ENCODE measurements at regions not wholly inside any gene's neighbourhood (a gene's known extent, or its start where the extent isn't known, plus 50 kb on each side); places are given as distances from the start of the nearest gene placed in this dataset.

DNA sequence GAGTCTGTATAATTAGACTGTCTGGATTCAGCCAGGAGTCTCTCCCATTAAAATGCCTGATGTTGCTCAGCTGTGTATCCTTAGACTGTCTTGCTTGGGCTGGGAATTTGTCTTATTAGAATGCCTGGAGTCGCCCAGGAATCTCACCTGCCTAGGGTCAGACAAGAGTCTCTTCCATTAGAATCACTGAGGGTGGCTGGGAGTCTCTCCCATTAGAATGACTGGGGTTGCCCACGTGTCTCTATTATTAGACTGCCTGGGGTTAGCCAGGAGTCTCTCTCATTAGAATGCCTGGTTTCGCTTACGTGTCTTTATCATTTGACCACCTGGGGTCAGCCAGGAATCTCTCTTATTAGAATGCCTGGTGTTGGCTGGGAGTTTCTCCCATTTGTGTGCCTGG is 1450.0 kb downstream of the UQCRFS1 start:
- H3K4me3 Mint-ChIP-seq, result no peak overlapping the region
- peaks cover 24% of the 10 kb centered on the region for H3K9me3 Mint-ChIP-seq
- H3K27me3 Mint-ChIP-seq, result no peaks in the 10 kb centered on the region
- no peak for ATAC-seq (ENCODE audit: low read depth)
- ChIA-PET POLR2A (no interaction called here), CTCF (no interaction called here)
- H3K27ac Mint-ChIP-seq, result no peak overlapping the region
- no peak for DNase-seq
- TF ChIP-seq, protein P1, sequence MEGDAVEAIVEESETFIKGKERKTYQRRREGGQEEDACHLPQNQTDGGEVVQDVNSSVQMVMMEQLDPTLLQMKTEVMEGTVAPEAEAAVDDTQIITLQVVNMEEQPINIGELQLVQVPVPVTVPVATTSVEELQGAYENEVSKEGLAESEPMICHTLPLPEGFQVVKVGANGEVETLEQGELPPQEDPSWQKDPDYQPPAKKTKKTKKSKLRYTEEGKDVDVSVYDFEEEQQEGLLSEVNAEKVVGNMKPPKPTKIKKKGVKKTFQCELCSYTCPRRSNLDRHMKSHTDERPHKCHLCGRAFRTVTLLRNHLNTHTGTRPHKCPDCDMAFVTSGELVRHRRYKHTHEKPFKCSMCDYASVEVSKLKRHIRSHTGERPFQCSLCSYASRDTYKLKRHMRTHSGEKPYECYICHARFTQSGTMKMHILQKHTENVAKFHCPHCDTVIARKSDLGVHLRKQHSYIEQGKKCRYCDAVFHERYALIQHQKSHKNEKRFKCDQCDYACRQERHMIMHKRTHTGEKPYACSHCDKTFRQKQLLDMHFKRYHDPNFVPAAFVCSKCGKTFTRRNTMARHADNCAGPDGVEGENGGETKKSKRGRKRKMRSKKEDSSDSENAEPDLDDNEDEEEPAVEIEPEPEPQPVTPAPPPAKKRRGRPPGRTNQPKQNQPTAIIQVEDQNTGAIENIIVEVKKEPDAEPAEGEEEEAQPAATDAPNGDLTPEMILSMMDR (IDR thresholded peaks at IDR 0.05), result no peak
- H3K36me3 Mint-ChIP-seq (ENCODE audit: low read depth), result no peaks in the 10 kb centered on the region
- intact Hi-C loops (cut with micrococcal nuclease), result no loop called here
- no peaks in the 10 kb centered on the region for H3K4me1 Mint-ChIP-seq

DNA sequence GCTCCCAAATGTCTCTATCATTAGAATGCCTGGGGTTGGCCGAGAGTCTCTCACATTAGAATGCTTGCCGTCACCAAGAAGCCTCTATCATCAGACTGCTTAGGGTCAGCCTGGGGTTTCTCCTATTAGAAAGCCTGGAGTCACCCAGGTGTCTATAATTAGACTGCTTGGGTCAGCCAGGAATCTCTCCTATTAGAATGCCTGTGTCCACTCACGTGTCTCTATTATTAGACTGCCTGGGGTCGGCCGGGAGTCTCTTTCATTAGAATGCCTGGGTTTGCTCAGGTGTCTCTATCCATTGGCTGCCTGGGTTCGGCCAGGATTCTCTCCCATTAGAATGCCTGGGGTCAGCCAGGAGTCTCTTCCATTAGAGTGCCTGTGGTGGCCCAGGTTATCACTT is 1453.1 kb downstream of the UQCRFS1 start:
- CTCF ChIA-PET, result no interaction called here

DNA sequence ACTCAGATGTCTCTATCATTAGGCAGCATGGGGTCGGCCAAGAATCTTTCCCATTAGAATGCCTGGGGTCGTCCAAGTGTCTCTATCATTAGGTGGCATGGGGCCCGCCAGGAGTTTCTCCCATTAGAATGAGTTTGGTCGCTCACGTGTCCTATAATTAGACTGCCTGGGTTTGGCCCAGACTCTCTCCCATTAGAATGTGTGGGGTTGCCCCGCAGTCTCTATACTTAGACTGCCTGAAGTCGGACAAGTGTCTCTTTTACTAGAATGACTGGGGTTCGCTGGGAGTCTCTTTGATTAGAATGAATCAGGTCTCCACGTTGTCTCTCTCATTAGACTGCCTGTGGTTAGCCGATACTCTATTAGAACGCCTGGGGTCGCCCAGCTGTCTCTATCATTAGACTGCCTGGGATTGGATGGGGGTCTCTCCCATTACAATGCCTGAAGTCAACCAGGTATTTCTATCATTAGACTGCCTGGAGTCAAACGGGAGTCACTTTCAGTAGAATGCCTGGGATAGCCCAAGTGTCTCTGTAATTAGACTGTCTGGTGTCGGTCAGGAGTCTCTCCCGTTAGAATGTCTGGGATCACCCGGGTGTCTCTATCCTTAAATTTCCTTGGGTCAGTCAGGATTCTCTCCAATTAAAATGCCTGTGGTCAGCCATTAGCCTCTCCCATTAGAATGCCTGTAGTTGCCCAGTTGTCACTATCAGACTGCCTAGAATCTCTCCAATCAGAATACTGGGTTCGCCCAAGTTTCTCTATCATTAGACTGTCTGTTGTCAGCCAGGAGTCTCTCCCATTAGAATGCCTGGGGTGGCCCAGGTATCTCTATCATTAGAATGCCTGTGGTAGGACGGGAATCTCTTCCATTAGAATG is 1454.1 kb downstream of the UQCRFS1 start:
- H3K4me3 Mint-ChIP-seq, result no peak overlapping the region
- ChIA-PET POLR2A (no interaction called here), CTCF (interaction anchor here (0.6 kb wide), 1 partner anchor 209 kb away, joined by 3 read pairs; no protein-coding TSS in a partner anchor)
- DNase-seq (no peak), ATAC-seq (ENCODE audit: low read depth) (no peak)
- H3K9me3 Mint-ChIP-seq, result peaks cover 9% of the 10 kb centered on the region
- TF ChIP-seq, protein P1 (IDR thresholded peaks at IDR 0.05), result no peak
- H3K27ac Mint-ChIP-seq, result no peak overlapping the region
- no peaks in the 10 kb centered on the region for H3K36me3 Mint-ChIP-seq (ENCODE audit: low read depth)
- no peaks in the 10 kb centered on the region for H3K27me3 Mint-ChIP-seq
- intact Hi-C loops (cut with micrococcal nuclease), result no loop called here
- no peaks in the 10 kb centered on the region for H3K4me1 Mint-ChIP-seq

More for the DNA sequence above, 1453.1 kb downstream of the UQCRFS1 start:
- intact Hi-C loops (cut with micrococcal nuclease), result no loop called here
- POLR2A ChIA-PET, result no interaction called here
- DNase-seq (no peak), ATAC-seq (ENCODE audit: low read depth) (no peak)
- Mint-ChIP-seq H3K4me1 (no peaks in the 10 kb centered on the region), H3K36me3 (ENCODE audit: low read depth) (no peaks in the 10 kb centered on the region), H3K9me3 (peaks cover 13% of the 10 kb centered on the region), H3K27ac (no peak overlapping the region), H3K4me3 (no peak overlapping the region), H3K27me3 (no peaks in the 10 kb centered on the region)
- TF ChIP-seq, protein P1 (IDR thresholded peaks at IDR 0.05), result no peak

GRCh38 chr19:27754700-27755099 is 1458.3 kb downstream of the UQCRFS1 start:
- no peak overlapping the region for H3K27ac Mint-ChIP-seq
- ATAC-seq (ENCODE audit: low read depth) (no peak), DNase-seq (no peak)
- H3K36me3 Mint-ChIP-seq (ENCODE audit: low read depth), result no peaks in the 10 kb centered on the region
- no peaks in the 10 kb centered on the region for H3K9me3 Mint-ChIP-seq
- no peaks in the 10 kb centered on the region for H3K4me1 Mint-ChIP-seq
- H3K4me3 Mint-ChIP-seq, result no peak overlapping the region
- ChIA-PET POLR2A (no interaction called here), CTCF (no interaction called here)
- TF ChIP-seq, protein P1 (IDR thresholded peaks at IDR 0.05), result no peak
- intact Hi-C loops (cut with micrococcal nuclease), result no loop called here
- H3K27me3 Mint-ChIP-seq, result no peaks in the 10 kb centered on the region

DNA sequence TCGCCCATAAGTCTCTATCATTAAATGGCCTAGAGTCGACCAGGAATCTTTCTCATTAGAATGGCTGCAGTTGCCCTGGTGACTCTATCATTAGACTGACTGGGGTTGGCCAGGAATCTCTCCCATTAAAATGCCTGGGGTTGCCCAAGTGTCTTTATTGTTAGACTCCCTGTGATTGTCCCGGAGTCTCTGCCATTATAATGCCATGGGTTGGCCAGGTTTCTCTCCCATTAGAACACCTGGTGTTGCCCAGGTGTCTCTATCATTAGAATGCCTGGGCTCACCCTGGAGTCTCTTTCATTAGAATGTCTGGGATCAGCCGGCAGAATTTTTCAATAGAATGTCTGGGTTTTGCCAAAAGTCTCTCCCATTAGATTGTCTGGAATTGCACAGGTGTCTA is 1459.3 kb downstream of the UQCRFS1 start:
- Mint-ChIP-seq H3K4me3 (no peak overlapping the region), H3K4me1 (no peaks in the 10 kb centered on the region), H3K36me3 (ENCODE audit: low read depth) (no peaks in the 10 kb centered on the region), H3K27me3 (no peaks in the 10 kb centered on the region), H3K9me3 (no peaks in the 10 kb centered on the region), H3K27ac (no peak overlapping the region)
- intact Hi-C loops (cut with micrococcal nuclease), result no loop called here
- no peak for ATAC-seq (ENCODE audit: low read depth)
- ChIA-PET CTCF (no interaction called here), POLR2A (no interaction called here)
- DNase-seq, result no peak
- TF ChIP-seq, protein P1 (IDR thresholded peaks at IDR 0.05), result no peak
